HG03439 (cell line): ENCODE measurements at regions not wholly inside any gene's neighbourhood (a gene's known extent, or its start where the extent isn't known, plus 50 kb on each side); places are given as distances from the start of the nearest gene placed in this dataset.
"Not testable (repeated sequence)": the region's sequence is repeated elsewhere in the genome, so short reads cannot be mapped to it uniquely, and the experiment has no call there.

Experiments used
- ATAC-seq: cut with Tn5 transposase; IDR thresholded peaks from one replicate; pipeline ENCODE4 v1.9.1; 2021; ENCODE audit warnings: mild to moderate bottlenecking, moderate library complexity; ENCODE audit not compliant: unreplicated experiment

GRCh38 chr17:33873201-33873617, 381.9 kb upstream of the CCL2 start:
- no peak for ATAC-seq

DNA sequence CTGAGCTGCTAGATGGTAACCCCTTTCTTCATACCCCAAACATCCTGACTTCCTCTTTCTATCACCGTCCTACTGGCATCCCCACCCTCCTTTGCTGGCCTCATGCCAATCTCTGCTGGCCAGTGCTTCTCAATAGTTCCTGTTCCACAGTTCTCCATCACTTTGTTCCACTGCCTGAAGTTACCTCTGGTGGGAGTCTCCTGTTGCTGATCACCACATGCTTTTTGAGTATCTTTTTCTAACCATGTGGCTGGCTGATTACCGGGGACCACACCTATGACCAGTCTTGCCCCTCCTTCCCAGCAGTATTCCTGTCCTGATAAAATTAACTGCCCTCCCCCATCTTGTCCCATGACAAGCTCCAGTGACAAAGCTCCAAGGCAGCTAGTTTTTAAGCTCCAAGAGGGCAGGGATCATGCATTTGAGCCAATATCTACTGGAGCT, 380.4 kb upstream of the CCL2 start:
- ATAC-seq = no peak

DNA sequence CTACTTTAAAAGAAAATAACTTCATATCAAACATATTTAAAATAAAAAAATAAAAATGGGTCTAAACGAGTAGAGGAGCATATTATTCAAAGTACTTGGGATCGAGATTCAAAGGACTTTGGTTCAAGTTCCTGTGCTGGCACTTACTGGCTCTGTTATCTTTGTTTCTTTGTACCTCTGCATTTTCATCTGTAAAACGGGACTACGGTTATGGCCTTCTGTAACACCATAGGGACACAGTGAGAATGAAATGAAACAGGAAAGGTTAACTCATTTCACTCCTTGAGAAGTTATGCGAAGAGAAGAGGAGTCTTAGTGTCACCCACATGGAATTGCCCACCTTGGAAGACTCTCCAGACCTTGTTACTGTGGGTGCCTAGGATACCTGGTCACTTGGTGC, 379.1 kb upstream of the CCL2 start:
- ATAC-seq = no peak

GRCh38 chr17:33882273-33882672, 372.8 kb upstream of the CCL2 start:
- not testable (repeated sequence) for ATAC-seq

DNA sequence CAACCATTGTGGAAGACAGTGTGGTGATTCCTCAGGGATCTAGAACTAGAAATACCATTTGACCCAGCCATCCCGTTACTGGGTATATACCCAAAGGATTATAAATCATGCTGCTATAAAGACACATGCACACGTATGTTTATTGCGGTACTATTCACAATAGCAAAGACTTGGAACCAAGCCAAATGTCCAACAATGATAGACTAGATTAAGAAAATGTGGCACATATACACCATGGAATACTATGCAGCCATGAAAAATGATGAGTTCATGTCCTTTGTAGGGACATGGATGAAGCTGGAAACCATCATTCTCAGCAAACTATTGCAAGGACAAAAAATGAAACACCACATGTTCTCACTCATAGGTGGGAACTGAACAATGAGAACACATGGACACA, 372.4 kb upstream of the CCL2 start:
- not testable (repeated sequence) for ATAC-seq

DNA sequence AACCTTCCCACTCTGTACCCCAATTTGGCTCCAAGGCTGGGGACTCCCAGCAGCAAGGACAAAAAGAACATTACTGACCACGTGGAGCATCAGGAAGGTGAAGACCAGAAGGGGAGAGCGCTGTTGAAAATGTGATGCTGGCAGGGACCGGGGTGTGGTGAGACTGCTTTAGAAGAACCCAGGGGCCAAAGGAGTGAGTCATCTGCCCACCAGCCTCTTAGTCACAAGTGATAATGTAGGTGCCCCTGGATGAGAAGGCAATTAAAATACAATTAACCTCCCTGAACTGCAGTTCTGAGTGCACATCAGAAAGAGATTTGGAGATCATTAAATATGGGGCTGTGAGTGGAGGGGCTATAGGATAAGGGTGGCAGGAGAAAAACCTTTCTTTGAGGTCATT, 366.6 kb upstream of the CCL2 start:
- no peak for ATAC-seq

GRCh38 chr17:33889040-33889439, 366.0 kb upstream of the CCL2 start:
- ATAC-seq = no peak

- ATAC-seq = no peak
Observed at GRCh38 chr17:33889766-33890165, 365.3 kb upstream of the CCL2 start.

GRCh38 chr17:33892717-33893591, 362.1 kb upstream of the CCL2 start:
- no peak for ATAC-seq

- no peak for ATAC-seq
Observed at GRCh38 chr17:33895491-33895890, 359.6 kb upstream of the CCL2 start.

GRCh38 chr17:33896263-33896662, 358.8 kb upstream of the CCL2 start:
- ATAC-seq = no peak

DNA sequence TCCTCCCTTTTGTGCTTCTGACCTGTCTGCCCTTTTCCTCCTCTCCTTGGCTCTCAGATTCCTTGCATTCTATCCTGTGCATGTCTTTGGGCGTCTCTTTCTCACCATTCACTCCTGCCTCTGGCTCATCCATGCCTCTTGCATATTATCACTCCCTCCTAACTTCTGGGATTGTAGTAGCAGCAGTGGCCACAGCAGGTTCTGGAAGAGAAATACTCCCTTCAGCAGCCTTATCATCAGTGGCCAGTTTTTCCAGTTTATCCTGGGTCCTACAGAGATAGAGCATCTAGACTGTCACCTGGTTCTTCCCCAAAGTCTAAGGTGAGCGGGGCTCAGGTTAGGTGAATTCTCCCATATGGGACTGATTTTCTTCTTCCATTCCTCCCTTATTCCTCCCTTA, 354.0 kb upstream of the CCL2 start:
- ATAC-seq = no peak

DNA sequence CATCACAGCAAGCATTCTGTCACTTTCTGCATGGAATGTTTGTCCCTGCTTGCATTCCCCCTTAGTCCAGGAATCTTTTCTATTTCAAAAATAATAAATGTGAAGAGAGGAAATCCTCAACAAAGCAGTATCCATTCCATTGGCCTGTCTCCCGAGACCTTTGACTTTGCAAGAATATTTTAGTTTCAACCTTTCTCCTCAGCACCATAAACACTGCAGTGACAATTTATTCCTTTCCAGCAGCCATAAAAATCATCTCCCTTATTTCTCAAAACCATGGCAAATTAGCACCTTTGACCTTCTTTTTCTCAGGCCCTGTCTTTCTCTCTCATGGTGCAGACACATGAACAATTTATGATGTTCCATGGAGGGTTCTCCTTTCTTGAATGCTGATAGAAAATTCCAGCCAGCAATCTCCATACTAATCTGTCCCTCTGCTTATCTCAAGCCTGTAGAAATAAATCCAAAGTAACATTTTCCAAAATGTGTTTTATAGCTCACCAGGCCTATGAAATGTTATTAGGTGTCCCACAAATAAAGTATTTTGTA, 352.1 kb upstream of the CCL2 start:
- no peak for ATAC-seq

- ATAC-seq = no peak
Observed at GRCh38 chr17:33904476-33904875, 350.6 kb upstream of the CCL2 start.

DNA sequence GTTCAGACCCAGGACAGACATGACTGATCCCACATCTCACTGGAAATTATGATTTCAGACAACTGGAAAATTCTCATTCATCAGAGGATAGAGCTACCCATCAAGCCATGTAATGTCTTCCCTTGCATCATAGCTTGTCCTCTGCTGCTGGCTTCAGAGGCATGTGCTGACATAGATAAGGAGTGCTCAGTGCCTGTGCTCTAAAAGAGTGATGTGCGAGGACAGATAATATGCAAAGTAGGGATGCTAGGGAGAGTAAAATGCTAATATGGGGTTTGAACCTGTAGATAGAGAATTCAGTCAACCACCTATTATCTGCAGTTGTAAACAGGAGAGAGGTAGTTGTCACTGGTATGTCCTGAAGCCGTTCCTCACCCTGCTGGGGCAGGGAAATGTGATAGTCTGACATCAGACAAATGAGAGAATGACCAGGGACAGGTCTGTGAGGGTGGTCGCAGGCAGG, 349.7 kb upstream of the CCL2 start:
- ATAC-seq = no peak

DNA sequence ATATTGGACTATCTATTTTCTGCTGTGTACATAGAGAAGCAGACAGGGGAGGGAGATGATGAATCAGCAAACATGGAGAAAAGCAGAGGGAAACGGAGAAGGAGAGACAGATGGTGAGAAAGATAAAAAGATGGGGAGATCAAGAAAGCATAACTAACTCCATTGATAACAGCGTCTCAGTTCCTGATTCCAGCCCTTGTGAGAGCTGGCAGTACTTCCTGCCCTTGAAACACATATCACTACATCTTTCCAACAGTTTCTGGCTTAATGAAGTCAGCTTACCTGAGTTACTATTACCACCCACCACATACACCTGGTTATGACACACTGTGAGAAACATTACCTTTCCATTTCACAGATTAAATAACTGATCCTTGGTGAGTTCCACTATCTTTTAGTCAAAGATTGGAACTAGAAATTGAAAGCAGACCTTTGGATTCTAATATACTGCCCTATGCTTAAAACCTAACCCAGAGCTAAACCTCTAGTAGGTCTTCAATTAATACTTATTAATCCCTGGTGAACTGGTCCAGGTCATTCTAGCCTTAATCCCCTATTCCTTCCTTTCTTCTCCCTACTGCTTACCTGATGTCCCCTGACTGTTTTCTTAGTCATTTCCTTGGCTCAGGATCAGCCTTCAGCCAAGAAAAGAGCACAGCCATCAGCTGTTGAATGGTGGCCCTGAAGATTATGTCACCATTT, 346.6 kb upstream of the CCL2 start:
- ATAC-seq = no peak

- ATAC-seq = no peak
Observed at GRCh38 chr17:33910200-33910857, 344.8 kb upstream of the CCL2 start.

GRCh38 chr17:33914125-33914524, 341.0 kb upstream of the CCL2 start:
- no peak for ATAC-seq

GRCh38 chr17:33922971-33923370, 332.1 kb upstream of the CCL2 start:
- ATAC-seq = no peak

DNA sequence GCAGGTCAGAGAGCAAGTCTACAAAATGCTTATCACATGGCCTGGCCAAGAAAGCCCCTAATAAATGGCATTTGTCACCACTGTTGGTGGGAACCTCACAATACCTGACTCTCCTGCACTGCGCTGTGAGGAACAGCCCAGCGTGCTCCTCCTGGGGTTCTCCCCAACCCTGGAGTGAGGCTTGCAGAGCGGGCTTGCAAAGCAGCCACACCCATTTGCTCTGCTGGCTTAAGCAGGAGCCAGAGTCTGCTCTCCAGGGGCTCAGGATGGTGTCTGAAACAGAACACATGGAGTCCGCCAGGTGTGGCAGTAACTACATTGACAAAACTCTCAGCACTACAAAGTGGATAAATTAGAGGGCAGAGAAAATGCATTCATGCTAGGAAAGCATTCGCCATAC, 331.0 kb upstream of the CCL2 start:
- no peak for ATAC-seq

GRCh38 chr17:33925649-33926048, 329.4 kb upstream of the CCL2 start:
- no peak for ATAC-seq
